Vagina (tissue), 2 donors: ENCODE measurements at regions not wholly inside any gene's neighbourhood (a gene's known extent, or its start where the extent isn't known, plus 50 kb on each side); places are given as distances from the start of the nearest gene placed in this dataset.

ENCODE experiments used
- DNase-seq, 2 donors: peaks; one replicate each; pipeline ENCODE4 v3.0.0-alpha.2; 2017; ENCODE audit errors: extremely low spot score in 2 of 2
- H3K27ac ChIP-seq: fragments of 200-600 bp; sonication (generic); one replicate; pipeline ENCODE4 v1.5.1; 2019
- H3K27me3 ChIP-seq: fragments of 200-600 bp; sonication (generic); one replicate; pipeline ENCODE4 v1.5.1; 2019
- H3K36me3 ChIP-seq, 2 donors: fragments of 200-600 bp; sonication (generic); one replicate each; pipeline ENCODE4 v1.5.1; 2017 to 2019
- H3K4me1 ChIP-seq: fragments of 200-600 bp; sonication (generic); one replicate; pipeline ENCODE4 v1.5.1; 2019
- H3K4me3 ChIP-seq, 2 donors: fragments of 200-600 bp; sonication (generic); 1 replicate in 1 of 2; 2 replicates in 1 of 2; pipeline ENCODE4 v1.5.1; 2016 to 2019
- H3K9me3 ChIP-seq: fragments of 200-600 bp; sonication (generic); one replicate; pipeline ENCODE4 v1.5.1; 2019
- POLR2A ChIP-seq, 2 donors: fragments of 450-650 bp; IDR thresholded peaks; one replicate each; pipeline ENCODE4 v1.6.1; 2017; ENCODE audit warnings: antibody characterized with exemption in 2 of 2, mild to moderate bottlenecking in 2 of 2, moderate library complexity in 2 of 2
- POLR2AphosphoS5 ChIP-seq, 2 donors: sonication (generic); formaldehyde crosslinking; IDR thresholded peaks; one replicate each; pipeline ENCODE4 v1.9.0; 2017; ENCODE audit warnings: antibody characterized with exemption in 2 of 2, mild to moderate bottlenecking in 2 of 2, low read depth in 1 of 2; ENCODE audit not compliant: insufficient read depth in 1 of 2
- intact Hi-C: fragments of 100-400 bp; cut with DNase I; formaldehyde crosslinking; loops from one replicate; pipeline ENCODE4 v1.15.1; 2023
- TF ChIP-seq, protein P1 (sequence below), 3 experiments: fragments of 450-650 bp in 2 of 3; fragments of 200-600 bp in 1 of 3; sonication (generic) in 1 of 3; IDR thresholded peaks; one replicate each; pipeline ENCODE4 v1.5.1; 2017 to 2019; ENCODE audit warnings: antibody characterized with exemption in 3 of 3, mild to moderate bottlenecking in 2 of 3, moderate library complexity in 2 of 3

DNA sequence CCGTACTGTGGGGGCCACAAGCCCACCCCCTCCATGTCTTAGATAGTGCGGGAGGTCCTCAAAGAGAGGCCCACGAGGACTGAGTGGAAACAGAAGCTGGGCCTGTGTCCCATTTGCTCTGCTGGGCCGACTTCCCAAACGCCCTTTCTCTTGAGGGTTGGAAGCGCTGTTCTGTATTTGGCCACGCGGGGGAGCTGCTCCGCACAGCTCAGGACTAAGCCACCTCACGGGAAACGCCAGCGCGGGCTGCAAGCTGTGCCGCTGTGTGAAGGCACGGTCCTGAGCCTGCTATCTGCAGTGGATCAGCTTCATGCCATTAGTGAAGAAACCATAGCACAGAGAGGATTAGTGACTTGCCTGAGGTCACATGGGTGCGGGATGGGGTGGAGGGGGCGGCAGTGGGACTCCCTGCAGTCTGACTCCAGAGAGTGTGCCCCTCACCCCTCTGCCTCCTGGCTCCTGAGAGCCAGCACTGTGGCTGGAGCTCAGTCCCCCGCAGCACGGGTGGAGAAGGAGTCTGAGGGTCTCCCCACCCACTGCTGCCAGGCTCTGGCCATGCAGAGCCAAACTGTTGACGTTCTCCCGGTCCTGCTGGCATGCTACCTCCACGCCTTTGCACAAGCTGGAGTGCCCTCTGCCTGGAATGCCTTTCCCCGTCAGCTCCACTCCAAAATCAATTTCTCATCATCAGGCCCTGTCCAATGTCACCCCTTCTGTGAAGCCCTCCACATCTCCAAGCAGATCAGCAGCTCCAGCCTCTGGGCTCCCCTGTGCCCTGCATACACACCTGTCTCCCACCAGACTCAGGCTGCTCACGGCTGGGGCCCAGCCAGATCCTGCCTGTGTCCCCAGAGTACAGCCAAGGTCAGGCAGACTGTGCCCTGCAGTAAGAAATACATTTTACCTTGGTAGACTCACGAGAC lies 51.5 kb upstream of the LRRC32 start:
- Histone ChIP-seq H3K9me3 (no peaks in the 10 kb centered on the region), H3K27ac (no peak overlapping the region), H3K36me3 (no peaks in the 10 kb centered on the region), H3K27me3 (no peaks in the 10 kb centered on the region), H3K4me3 (no peak overlapping the region), H3K4me1 (peaks cover 11% of the 10 kb centered on the region)
- intact Hi-C loops: loop anchor here (10.0 kb wide), 1 partner anchor 203 kb away; no protein-coding TSS in a partner anchor
- no peak for DNase-seq
- TF ChIP-seq, protein P1, sequence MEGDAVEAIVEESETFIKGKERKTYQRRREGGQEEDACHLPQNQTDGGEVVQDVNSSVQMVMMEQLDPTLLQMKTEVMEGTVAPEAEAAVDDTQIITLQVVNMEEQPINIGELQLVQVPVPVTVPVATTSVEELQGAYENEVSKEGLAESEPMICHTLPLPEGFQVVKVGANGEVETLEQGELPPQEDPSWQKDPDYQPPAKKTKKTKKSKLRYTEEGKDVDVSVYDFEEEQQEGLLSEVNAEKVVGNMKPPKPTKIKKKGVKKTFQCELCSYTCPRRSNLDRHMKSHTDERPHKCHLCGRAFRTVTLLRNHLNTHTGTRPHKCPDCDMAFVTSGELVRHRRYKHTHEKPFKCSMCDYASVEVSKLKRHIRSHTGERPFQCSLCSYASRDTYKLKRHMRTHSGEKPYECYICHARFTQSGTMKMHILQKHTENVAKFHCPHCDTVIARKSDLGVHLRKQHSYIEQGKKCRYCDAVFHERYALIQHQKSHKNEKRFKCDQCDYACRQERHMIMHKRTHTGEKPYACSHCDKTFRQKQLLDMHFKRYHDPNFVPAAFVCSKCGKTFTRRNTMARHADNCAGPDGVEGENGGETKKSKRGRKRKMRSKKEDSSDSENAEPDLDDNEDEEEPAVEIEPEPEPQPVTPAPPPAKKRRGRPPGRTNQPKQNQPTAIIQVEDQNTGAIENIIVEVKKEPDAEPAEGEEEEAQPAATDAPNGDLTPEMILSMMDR (IDR thresholded peaks at IDR 0.05): peak; percentile 76 to 84 (median 81)
- no peak for TF ChIP-seq POLR2A (IDR thresholded peaks at IDR 0.05)
- peak in 1 of 2 donors; percentile 53 for TF ChIP-seq POLR2AphosphoS5 (IDR thresholded peaks at IDR 0.05; ENCODE audit: insufficient read depth in 1 of 2, low read depth in 1 of 2)

DNA sequence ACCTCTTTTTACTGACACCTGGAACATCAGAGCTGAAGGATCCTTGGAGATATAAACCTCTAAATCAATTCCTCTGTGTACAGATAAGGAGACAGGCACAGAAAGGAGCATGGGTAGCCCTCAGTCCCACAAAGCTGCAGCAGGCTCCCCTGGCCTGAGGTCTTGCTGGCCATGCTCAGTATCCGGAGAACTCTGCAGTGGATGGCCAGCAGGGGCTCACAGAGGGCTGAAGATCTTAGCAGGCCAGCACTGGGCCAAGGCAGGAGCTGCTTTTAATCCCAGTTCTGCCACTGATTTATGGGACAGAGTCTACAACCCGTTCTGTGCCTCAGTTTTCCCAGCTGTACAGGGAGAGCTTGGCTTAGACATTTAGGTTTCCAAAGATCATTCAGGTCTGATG lies 52.6 kb upstream of the LRRC32 start:
- H3K27ac ChIP-seq: no peak overlapping the region
- DNase-seq: no peak
- H3K4me1 ChIP-seq: peaks cover 11% of the 10 kb centered on the region
- H3K9me3 ChIP-seq: no peaks in the 10 kb centered on the region
- TF ChIP-seq POLR2AphosphoS5 (IDR thresholded peaks at IDR 0.05; ENCODE audit: insufficient read depth in 1 of 2, low read depth in 1 of 2) (no peak), POLR2A (IDR thresholded peaks at IDR 0.05) (no peak)
- TF ChIP-seq, protein P1 (IDR thresholded peaks at IDR 0.05): no peak
- H3K4me3 ChIP-seq: no peak overlapping the region
- no peaks in the 10 kb centered on the region for H3K36me3 ChIP-seq
- intact Hi-C loops: loop anchor here (10.0 kb wide), 1 partner anchor 202 kb away; no protein-coding TSS in a partner anchor
- H3K27me3 ChIP-seq: no peaks in the 10 kb centered on the region

DNA sequence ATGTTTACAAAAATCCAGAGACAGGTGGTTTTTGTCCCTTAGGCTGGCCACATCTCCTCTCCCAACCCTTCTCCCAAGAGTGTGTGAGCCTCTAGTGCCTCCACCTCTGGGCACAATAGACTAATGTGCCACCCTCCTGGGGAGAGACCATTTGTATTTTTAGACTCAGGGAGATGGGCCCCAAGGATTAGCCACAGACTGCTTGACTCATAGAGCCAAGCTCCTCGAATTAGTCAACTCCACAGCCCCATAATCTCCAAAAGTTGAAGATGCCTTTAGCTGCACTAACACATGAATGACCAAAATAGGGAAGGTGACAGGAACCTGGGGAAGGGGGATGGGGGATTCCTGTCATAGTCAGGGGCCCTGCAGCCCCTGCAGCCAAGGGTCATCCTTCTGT lies 53.0 kb upstream of the LRRC32 start:
- intact Hi-C loops: loop anchor here (10.0 kb wide), 1 partner anchor 201 kb away; no protein-coding TSS in a partner anchor
- DNase-seq: no peak
- TF ChIP-seq POLR2AphosphoS5 (IDR thresholded peaks at IDR 0.05; ENCODE audit: insufficient read depth in 1 of 2, low read depth in 1 of 2) (no peak), POLR2A (IDR thresholded peaks at IDR 0.05) (no peak)
- TF ChIP-seq, protein P1 (IDR thresholded peaks at IDR 0.05): no peak

DNA sequence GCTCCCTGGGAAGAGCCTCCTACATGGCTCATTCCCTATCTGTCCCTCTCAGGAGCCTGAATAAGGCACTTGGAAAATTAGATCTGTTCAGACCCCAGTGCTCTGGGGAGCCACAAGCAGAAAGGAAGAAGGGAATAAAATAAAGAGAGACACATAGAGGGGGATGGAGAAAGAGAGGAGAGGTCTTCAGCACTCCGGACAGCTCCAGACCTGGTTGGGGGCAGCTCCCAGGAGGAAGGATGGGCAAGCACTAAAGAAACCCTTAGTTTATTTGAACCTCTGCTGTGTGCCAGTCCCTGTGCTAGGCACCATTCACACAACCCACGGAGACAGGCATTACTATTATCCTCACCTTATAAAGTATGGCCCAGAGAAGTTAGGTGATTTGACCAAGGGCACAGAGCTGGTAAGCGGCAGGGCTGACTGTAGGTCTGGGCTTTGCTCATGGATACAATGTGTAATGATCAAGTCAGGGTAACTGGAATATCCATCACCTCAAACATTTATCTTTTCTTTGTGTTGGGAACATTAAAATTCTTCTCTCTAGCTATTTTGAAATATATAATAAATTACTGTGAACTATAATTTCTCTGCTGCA lies 53.7 kb upstream of the LRRC32 start:
- intact Hi-C loops: loop anchor here (10.0 kb wide), 1 partner anchor 201 kb away; no protein-coding TSS in a partner anchor
- no peaks in the 10 kb centered on the region for H3K36me3 ChIP-seq
- H3K27ac ChIP-seq: no peak overlapping the region
- no peak overlapping the region for H3K4me3 ChIP-seq
- H3K4me1 ChIP-seq: peaks cover 11% of the 10 kb centered on the region
- H3K9me3 ChIP-seq: no peaks in the 10 kb centered on the region
- H3K27me3 ChIP-seq: no peaks in the 10 kb centered on the region
- TF ChIP-seq, protein P1 (IDR thresholded peaks at IDR 0.05): no peak
- TF ChIP-seq POLR2A (IDR thresholded peaks at IDR 0.05): no peak
- TF ChIP-seq POLR2AphosphoS5 (IDR thresholded peaks at IDR 0.05; ENCODE audit: insufficient read depth in 1 of 2, low read depth in 1 of 2): no peak
- DNase-seq: no peak

More for the DNA sequence above, 53.0 kb upstream of the LRRC32 start:
- no peaks in the 10 kb centered on the region for H3K27me3 ChIP-seq
- no peaks in the 10 kb centered on the region for H3K36me3 ChIP-seq
- H3K27ac ChIP-seq: no peak overlapping the region
- H3K9me3 ChIP-seq: no peaks in the 10 kb centered on the region
- H3K4me3 ChIP-seq: no peak overlapping the region
- peaks cover 11% of the 10 kb centered on the region for H3K4me1 ChIP-seq
